H1 (cell line): ENCODE measurements at regions not wholly inside any gene's neighbourhood (a gene's known extent, or its start where the extent isn't known, plus 50 kb on each side); places are given as distances from the start of the nearest gene placed in this dataset.

ENCODE experiments used
- CHD7 ChIP-seq: fragments of 300-600 bp; sonication (generic); IDR thresholded peaks from 2 replicates; pipeline ENCODE4 v1.7.1; 2012; ENCODE audit warnings: low read length, moderate library complexity, mild to moderate bottlenecking, inconsistent platforms; ENCODE audit not compliant: insufficient replicate concordance
- GTF2F1 ChIP-seq: IDR thresholded peaks from 2 replicates; pipeline ENCODE4 v1.6.1; 2012; ENCODE audit warnings: low read depth, low read length, improper control_type of control experiment, borderline replicate concordance

- TF ChIP-seq CHD7 = no peak
- no peak for TF ChIP-seq GTF2F1
Measured at GRCh38 chr16:13300066-13300840, 398.9 kb downstream of the SHISA9 start (continued).
